ENCODE measurements at regions not wholly inside any gene's neighbourhood (a gene's known extent, or its start where the extent isn't known, plus 50 kb on each side); places are given as distances from the start of the nearest gene placed in this dataset.

DNA sequence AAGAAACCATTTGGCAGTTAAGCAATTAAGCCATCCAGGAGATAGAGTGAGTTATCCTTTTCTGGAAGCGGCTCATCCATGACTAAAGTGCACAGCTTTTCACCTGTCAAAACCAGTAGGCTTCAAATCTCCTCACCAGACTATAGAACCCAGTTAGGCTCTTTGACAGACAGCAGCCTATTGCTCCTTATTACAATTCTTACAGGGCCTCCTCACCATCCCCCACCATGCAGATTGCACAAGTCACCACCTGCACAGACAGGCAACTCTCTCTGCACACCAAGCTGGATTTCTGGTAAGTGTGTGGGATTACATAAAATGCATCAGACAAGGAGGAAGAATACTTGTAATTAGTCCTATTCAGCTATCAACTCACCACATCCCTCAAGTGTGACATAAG, 301.6 kb downstream of the SNX13 start:
- peak; percentile 39 for DNase-seq (ENCODE audit: low read depth)
- TF ChIP-seq, protein P1, sequence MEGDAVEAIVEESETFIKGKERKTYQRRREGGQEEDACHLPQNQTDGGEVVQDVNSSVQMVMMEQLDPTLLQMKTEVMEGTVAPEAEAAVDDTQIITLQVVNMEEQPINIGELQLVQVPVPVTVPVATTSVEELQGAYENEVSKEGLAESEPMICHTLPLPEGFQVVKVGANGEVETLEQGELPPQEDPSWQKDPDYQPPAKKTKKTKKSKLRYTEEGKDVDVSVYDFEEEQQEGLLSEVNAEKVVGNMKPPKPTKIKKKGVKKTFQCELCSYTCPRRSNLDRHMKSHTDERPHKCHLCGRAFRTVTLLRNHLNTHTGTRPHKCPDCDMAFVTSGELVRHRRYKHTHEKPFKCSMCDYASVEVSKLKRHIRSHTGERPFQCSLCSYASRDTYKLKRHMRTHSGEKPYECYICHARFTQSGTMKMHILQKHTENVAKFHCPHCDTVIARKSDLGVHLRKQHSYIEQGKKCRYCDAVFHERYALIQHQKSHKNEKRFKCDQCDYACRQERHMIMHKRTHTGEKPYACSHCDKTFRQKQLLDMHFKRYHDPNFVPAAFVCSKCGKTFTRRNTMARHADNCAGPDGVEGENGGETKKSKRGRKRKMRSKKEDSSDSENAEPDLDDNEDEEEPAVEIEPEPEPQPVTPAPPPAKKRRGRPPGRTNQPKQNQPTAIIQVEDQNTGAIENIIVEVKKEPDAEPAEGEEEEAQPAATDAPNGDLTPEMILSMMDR (IDR thresholded peaks at IDR 0.05; ENCODE audit: low read length, missing control alignments) = no peak
- H3K4me3 ChIP-seq (replicated peaks; ENCODE audit: low read depth, low read length) = no peak overlapping the region

DNA sequence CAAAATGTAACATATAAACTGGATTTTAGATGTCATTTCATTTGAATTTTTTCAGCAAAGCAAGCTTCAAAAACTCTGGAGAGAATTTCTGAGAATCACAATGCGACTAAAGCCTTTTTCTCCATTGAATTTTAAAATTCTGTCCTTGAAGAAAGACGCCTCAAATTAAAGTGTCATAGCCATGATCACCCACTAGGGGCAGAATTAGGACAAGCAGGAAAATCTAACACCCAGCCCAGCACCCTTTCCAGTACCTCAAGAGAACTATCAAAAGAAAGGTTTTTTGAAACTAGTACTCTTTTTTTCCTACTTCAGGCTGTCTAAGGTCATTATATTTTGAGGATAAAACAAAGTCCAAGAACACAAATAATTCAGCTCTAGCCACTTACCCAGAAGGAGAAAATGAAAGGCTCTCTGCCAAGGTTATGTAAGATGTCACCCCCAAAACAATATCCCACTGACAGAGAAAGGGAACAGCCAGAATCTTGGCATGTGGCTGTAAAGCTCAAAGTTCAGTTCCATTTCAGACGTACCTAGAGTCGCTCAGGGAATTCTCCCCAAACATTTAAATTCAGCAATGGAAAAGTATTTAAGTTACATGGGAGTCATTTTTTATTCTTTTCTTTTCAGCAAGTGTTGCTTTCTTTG, 299.4 kb downstream of the SNX13 start:
- TF ChIP-seq, protein P1 (IDR thresholded peaks at IDR 0.05; ENCODE audit: low read length, missing control alignments) = peak; percentile 66
- peak; percentile 63 for DNase-seq (ENCODE audit: low read depth)
- no peak overlapping the region for H3K4me3 ChIP-seq (replicated peaks; ENCODE audit: low read depth, low read length)

DNA sequence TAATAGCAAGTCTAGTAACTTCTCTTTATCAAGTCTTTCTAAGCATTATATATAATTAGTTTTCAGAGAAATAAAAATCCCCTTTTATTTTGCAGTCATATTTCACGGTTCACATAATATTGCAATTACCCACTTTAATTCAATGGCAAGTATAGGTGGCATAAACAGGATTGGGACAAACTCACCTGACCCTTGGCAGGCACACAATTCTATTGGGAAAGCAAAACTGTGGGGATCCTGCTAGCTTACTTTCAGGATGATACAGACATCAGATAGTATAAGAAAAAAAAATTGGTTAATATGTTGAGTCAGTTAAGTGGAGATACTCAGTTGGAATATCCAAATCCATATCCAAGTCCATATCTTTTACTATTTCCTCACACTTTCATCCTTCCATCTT, 294.8 kb downstream of the SNX13 start:
- H3K4me3 ChIP-seq (replicated peaks; ENCODE audit: low read depth, low read length) = no peak overlapping the region
- TF ChIP-seq, protein P1 (IDR thresholded peaks at IDR 0.05; ENCODE audit: low read length, missing control alignments) = no peak
- no peak for DNase-seq (ENCODE audit: low read depth)

DNA sequence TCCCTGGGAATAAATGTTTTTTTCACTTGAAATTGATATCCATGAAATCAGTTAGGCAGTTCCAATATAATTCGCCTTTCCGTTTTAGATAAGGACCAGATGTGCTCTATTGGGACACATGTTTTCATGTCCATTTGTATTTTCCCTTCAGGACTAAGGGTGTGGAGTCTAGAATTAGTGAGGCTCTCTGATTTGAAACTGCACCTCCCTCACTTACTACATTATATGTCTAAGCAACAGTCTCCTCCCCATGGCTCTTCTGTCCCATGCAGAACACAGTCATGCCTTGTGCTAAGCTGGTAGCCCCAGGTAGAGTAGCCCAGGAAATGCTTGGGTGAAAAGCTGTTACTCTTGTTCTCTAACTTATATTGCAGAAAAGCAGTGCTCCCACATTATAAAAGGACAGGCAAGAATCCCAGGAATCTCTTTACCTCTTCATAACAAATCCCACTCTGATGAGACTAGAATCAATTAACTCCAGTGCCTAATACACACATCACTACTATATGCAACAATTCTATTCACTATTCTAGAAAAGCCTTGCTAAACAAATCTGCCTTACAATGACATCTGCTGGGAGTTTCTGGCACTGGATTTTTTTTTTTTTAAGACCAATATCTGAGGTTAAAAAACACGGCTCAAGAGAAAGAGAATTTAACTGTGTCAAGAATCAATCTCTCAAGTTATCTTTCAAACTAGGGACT, 293.9 kb downstream of the SNX13 start:
- TF ChIP-seq, protein P1 (IDR thresholded peaks at IDR 0.05; ENCODE audit: low read length, missing control alignments) = peak; percentile 60
- DNase-seq (ENCODE audit: low read depth) = peak; percentile 80
- H3K4me3 ChIP-seq (replicated peaks; ENCODE audit: low read depth, low read length) = no peak overlapping the region

DNA sequence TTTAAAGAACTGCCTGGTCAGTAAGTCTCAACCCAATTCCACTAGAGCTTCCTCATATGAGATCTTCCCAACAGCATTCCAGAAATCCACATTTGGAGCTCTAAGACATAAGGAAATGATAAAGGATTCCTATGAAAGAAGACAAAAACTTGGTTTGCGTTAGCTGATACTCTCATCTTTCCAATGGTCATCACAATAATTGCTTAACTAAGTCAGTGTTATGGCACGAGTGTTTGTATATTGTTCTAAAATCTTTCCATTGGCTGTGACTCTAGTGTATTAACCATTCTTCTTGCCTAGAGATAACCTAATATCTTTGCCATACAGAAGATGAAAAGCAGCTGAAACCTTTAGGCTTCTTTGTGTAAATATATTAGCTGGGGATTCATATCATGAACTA, 289.0 kb downstream of the SNX13 start:
- TF ChIP-seq, protein P1 (IDR thresholded peaks at IDR 0.05; ENCODE audit: low read length, missing control alignments) = no peak
- no peak overlapping the region for H3K4me3 ChIP-seq (replicated peaks; ENCODE audit: low read depth, low read length)

DNA sequence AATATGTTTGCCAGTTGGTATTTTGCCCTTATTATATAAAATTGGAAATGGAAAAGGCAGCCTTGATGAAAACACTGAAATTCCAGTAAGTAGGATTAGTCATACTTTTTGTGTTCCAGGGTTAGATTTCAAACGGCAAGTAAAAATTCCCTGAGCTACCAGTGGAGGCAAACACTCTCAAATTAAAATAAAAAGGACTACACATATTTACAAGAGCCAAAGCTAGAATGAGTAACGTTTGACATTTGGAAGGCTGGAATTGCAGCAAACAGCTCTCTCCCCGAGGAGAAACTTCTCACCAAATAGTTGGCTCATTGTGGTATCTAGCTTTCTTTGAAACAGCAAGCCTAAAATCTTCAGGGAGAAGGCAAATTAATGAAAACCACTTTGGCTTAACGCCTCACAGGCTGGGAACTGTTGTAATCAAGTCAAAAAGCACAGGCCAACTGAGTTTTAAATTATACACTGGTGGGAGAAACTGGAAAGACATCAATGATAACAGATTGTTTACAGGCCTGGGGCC, 288.4 kb downstream of the SNX13 start:
- TF ChIP-seq, protein P1 (IDR thresholded peaks at IDR 0.05; ENCODE audit: low read length, missing control alignments) = peak; percentile 50
- peak; percentile 90 for DNase-seq (ENCODE audit: low read depth)

More for the DNA sequence above, 289.0 kb downstream of the SNX13 start:
- DNase-seq (ENCODE audit: low read depth) = no peak

More for the DNA sequence above, 288.4 kb downstream of the SNX13 start:
- no peak overlapping the region for H3K4me3 ChIP-seq (replicated peaks; ENCODE audit: low read depth, low read length)
